ENCODE measurements at regions not wholly inside any gene's neighbourhood (a gene's known extent, or its start where the extent isn't known, plus 50 kb on each side); places are given as distances from the start of the nearest gene placed in this dataset.

DNA sequence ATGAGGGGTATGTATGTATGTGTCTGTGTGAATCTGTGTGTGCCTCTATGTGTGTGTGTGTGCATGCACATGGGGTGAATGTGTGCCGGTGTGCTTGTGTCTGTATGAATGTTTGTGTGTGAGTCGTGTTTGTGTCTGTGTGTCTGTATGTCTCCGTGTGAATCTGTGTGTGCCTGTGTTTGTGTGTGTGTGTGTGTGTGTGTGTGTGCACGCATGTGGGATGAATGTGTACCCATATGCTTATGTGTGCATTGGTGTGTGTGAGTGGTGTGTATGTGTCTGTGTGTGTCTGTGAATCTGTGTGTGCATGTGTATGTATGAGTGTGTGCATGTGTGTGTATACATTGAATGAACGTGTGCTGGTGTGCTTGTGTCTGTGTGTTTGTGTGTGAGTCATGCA, 88.9 kb downstream of the MATN1 start:
- Histone ChIP-seq H2AFZ (ENCODE audit: low read length) (no peak overlapping the region), H3K27me3 (ENCODE audit: insufficient read depth, low read length, poor library complexity, severe bottlenecking) (no peaks in the 10 kb centered on the region), H3K36me3 (ENCODE audit: insufficient read depth, low read length) (no peaks in the 10 kb centered on the region), H3F3A (ENCODE audit: low read depth) (no peaks in the 10 kb centered on the region), H3K79me2 (ENCODE audit: insufficient read depth, low read length) (no peaks in the 10 kb centered on the region), H3K4me2 (ENCODE audit: low read depth, low read length, poor library complexity, severe bottlenecking) (no peak overlapping the region), H3K4me3 (ENCODE audit: low read length, poor library complexity, severe bottlenecking) (no peak overlapping the region), H3K4me1 (ENCODE audit: insufficient read depth, low read length, poor library complexity, severe bottlenecking) (no peaks in the 10 kb centered on the region), H3K9me2 (replicated peaks; ENCODE audit: low read depth, low read length) (no peaks in the 10 kb centered on the region), H4K20me1 (ENCODE audit: insufficient read depth, low read length, poor library complexity, severe bottlenecking) (no peaks in the 10 kb centered on the region), H3K9me3 (ENCODE audit: insufficient read depth, low read depth, low read length) (no peaks in the 10 kb centered on the region), H3K9ac (ENCODE audit: low read depth, low read length, poor library complexity, severe bottlenecking) (no peak overlapping the region)
- TF ChIP-seq, protein P1, sequence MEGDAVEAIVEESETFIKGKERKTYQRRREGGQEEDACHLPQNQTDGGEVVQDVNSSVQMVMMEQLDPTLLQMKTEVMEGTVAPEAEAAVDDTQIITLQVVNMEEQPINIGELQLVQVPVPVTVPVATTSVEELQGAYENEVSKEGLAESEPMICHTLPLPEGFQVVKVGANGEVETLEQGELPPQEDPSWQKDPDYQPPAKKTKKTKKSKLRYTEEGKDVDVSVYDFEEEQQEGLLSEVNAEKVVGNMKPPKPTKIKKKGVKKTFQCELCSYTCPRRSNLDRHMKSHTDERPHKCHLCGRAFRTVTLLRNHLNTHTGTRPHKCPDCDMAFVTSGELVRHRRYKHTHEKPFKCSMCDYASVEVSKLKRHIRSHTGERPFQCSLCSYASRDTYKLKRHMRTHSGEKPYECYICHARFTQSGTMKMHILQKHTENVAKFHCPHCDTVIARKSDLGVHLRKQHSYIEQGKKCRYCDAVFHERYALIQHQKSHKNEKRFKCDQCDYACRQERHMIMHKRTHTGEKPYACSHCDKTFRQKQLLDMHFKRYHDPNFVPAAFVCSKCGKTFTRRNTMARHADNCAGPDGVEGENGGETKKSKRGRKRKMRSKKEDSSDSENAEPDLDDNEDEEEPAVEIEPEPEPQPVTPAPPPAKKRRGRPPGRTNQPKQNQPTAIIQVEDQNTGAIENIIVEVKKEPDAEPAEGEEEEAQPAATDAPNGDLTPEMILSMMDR (conservative IDR thresholded peaks at IDR 0.05; ENCODE audit: low read length), result no peak
- TF ChIP-seq EZH2phosphoT487 (IDR thresholded peaks at IDR 0.05; ENCODE audit: borderline replicate concordance), result no peak

GRCh38 chr1:30633294-30633693, 90.1 kb downstream of the MATN1 start:
- Histone ChIP-seq H3K9ac (ENCODE audit: low read depth, low read length, poor library complexity, severe bottlenecking) (no peak overlapping the region), H3K79me2 (ENCODE audit: insufficient read depth, low read length) (no peaks in the 10 kb centered on the region), H3K9me3 (ENCODE audit: insufficient read depth, low read depth, low read length) (no peaks in the 10 kb centered on the region), H3K27me3 (ENCODE audit: insufficient read depth, low read length, poor library complexity, severe bottlenecking) (no peaks in the 10 kb centered on the region), H3F3A (ENCODE audit: low read depth) (no peaks in the 10 kb centered on the region), H4K20me1 (ENCODE audit: insufficient read depth, low read length, poor library complexity, severe bottlenecking) (no peaks in the 10 kb centered on the region), H3K4me2 (ENCODE audit: low read depth, low read length, poor library complexity, severe bottlenecking) (no peak overlapping the region), H3K4me1 (ENCODE audit: insufficient read depth, low read length, poor library complexity, severe bottlenecking) (no peaks in the 10 kb centered on the region), H3K9me2 (replicated peaks; ENCODE audit: low read depth, low read length) (no peaks in the 10 kb centered on the region), H2AFZ (ENCODE audit: low read length) (no peak overlapping the region), H3K36me3 (ENCODE audit: insufficient read depth, low read length) (no peaks in the 10 kb centered on the region), H3K4me3 (ENCODE audit: low read length, poor library complexity, severe bottlenecking) (no peak overlapping the region)
- TF ChIP-seq, protein P1 (conservative IDR thresholded peaks at IDR 0.05; ENCODE audit: low read length), result no peak
- no peak for TF ChIP-seq EZH2phosphoT487 (IDR thresholded peaks at IDR 0.05; ENCODE audit: borderline replicate concordance)

DNA sequence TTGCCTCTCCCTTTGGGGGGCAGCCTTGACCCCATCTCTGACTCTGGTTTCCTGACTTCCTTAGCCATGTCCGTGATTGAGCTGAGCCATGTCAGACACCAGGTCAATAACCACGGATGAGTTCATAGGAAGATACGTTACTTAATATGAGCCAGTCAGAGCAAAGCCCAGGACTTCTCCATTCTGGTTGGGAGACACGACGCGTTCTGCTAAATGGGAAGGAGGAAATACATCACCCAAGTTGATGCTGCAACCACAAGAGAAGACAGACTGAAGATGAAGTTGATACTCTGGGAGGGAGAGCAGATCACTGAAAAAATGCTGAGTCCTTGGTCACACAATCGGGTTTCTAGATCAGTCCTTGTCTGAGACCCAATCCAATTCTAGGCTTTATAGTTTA, 90.9 kb downstream of the MATN1 start:
- TF ChIP-seq, protein P1 (conservative IDR thresholded peaks at IDR 0.05; ENCODE audit: low read length), result no peak
- TF ChIP-seq EZH2phosphoT487 (IDR thresholded peaks at IDR 0.05; ENCODE audit: borderline replicate concordance), result no peak
- Histone ChIP-seq H3K36me3 (ENCODE audit: insufficient read depth, low read length) (no peaks in the 10 kb centered on the region), H3K9ac (ENCODE audit: low read depth, low read length, poor library complexity, severe bottlenecking) (no peak overlapping the region), H2AFZ (ENCODE audit: low read length) (no peak overlapping the region), H3K9me2 (replicated peaks; ENCODE audit: low read depth, low read length) (no peaks in the 10 kb centered on the region), H4K20me1 (ENCODE audit: insufficient read depth, low read length, poor library complexity, severe bottlenecking) (no peaks in the 10 kb centered on the region), H3K9me3 (ENCODE audit: insufficient read depth, low read depth, low read length) (no peaks in the 10 kb centered on the region; the same call in 1 of the 2 replicates), H3K4me2 (ENCODE audit: low read depth, low read length, poor library complexity, severe bottlenecking) (no peak overlapping the region), H3F3A (ENCODE audit: low read depth) (no peaks in the 10 kb centered on the region), H3K79me2 (ENCODE audit: insufficient read depth, low read length) (no peaks in the 10 kb centered on the region), H3K27me3 (ENCODE audit: insufficient read depth, low read length, poor library complexity, severe bottlenecking) (no peaks in the 10 kb centered on the region), H3K4me3 (ENCODE audit: low read length, poor library complexity, severe bottlenecking) (no peak overlapping the region), H3K4me1 (ENCODE audit: insufficient read depth, low read length, poor library complexity, severe bottlenecking) (no peaks in the 10 kb centered on the region)
